Middle frontal gyrus (tissue), 1 donor: ENCODE measurements at regions not wholly inside any gene's neighbourhood (a gene's known extent, or its start where the extent isn't known, plus 50 kb on each side); places are given as distances from the start of the nearest gene placed in this dataset.
"Not testable (repeated sequence)": the region's sequence is repeated elsewhere in the genome, so short reads cannot be mapped to it uniquely, and the experiment has no call there.

ENCODE experiments used
- DNase-seq: peaks from one replicate; pipeline ENCODE4 v3.0.0-alpha.2; 2015; ENCODE audit warnings: low spot score; ENCODE audit errors: extremely low spot score

DNA sequence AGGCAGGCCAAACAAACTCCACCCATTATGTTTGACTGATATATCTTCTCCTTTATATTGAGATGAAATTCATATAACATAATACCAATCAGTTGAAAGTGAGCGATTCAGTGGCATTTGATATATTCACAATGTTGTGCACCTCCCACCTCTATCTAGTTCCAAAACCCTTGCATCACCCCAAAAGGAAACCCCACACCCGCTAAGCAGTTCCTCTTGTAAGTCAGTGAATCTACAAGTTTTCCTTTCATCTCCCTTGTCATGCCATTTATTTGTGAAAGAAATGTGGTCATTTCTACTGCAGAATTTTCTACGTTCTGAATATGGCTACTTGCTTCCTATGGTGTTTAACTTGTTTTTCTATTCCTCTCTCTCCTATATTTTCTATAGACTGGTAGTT, 99.4 kb upstream of the PTPN3 start:
- DNase-seq, result no peak

DNA sequence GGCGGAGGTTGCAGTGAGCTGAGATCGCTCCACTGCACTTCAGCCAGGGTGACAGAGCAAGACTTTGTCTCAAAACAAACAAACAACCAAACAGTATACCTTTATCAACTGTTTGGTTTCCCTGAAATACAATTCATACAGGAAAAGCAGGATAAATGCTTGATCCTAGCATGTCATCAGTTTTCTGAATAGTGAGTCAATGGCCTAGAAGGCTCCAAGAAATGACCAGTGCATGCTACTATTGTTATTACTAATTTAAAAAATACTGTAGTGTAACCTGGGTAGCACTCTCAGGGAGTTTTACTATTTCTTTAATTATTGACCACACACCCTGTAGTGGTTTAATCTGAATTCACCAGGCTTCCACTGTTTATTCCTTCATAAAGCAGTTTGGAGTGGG, 101.0 kb upstream of the PTPN3 start:
- DNase-seq, result no peak

DNA sequence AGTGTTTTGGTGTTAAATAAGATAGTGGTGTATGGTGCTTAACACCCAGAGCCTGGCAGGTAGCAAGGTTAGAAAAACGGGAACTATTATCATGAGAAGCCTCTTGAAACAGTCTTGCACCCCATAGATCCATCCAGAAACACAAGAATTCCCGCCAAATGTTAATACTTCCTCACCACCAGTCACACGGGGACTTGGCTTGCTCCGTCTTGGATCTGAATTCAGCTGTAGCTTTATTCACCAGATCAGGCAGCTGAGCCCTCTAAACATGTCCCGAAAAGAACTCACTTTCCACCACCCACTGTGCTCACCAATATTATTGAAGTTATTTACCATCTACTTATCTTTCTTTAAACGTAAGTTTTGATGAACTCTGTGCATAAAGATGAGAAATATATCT, 101.6 kb upstream of the PTPN3 start:
- no peak for DNase-seq

DNA sequence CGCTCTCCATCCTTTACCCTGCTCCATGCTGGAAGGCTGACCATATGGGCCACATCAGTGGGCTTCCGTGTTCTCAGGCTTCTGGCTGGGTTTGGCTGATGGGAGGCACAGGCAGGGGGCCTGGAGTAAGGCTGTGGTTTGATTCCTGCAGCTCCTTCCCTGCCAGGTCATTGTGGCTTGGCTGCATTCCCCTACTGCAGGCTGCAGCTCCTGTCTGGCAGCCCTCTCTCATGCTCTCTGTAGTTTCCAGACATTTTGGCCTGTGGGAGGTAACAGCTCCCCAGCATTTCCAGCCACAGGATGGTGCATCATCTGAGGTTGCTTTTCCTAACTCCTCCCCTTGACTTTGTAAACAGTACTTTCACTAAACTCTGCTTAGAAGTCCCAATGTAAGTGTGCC, 102.0 kb upstream of the PTPN3 start:
- DNase-seq, result no peak

DNA sequence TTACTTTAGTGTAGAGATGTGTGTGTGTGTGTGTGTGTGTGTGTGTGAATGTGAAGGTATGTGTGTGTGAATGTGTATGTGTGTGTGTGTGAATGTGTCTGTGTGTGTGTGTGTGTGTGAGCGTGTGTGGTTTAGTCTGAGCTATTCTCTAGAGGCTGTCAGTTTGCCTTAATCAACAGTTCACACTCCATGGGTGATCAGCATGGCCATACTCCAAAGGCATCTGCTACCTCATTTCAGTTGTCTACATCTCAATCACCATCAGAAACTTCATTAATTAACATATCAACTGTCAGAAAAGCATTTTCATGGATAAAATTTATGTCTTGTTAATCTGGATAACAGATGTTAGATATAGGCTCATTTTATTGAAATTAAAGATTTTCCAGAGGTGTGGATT, 103.1 kb upstream of the PTPN3 start:
- DNase-seq, result no peak

DNA sequence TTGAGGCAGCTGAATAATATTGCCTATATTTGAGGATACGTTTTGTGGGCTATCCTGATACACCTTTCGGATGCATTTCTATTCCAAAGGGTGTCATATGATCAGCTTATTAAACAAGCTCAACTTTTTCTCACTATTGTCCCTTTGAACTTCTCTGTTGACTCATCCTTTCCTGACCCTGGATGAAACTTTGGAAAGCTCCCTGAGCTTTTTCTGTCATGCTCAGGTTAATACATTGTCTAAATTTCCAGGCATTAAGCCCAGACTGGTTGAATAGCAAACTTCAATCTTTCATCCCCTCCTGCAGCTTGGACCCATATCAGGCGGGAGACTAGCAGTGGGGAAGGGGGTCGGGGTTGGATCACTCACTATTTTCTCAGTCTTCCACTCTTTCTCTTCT, 104.9 kb upstream of the PTPN3 start:
- no peak for DNase-seq

DNA sequence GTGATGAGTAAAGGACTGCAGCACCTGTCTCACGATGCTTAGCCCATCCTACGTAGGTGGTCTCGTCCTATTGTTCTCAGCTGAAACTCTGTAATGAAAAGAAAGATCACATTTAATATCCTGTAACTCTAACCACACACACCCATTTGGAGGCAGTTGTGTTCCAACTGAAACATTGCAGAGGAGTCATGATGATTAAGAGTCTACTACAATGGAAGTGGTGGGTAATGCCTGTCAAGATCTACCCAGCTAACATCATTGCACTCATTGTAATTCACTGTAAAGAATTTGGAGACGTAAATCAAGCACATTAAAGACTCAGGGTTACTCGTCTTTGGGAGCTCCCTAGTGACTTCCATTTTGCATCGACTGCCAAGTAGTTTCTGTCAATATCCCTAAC, 106.0 kb upstream of the PTPN3 start:
- no peak for DNase-seq

DNA sequence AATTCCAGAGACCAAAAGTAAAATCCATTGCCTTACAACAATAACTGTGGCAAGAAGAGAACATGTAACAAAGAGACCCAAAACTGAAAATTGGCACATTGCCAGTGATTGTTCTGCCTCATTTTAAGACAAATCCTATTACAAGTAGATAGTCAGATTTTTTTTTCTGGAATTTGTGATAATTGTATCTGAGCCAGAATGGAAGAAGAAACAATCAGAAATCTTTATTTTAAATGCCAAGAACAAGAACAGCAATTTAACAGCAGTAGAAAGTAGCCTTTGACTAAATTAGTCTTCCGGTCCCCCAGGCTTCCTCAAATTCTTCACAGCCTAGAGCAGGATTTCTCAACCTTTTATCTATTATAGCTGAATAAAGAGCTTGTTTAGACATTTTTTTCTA, 106.7 kb upstream of the PTPN3 start:
- no peak for DNase-seq

DNA sequence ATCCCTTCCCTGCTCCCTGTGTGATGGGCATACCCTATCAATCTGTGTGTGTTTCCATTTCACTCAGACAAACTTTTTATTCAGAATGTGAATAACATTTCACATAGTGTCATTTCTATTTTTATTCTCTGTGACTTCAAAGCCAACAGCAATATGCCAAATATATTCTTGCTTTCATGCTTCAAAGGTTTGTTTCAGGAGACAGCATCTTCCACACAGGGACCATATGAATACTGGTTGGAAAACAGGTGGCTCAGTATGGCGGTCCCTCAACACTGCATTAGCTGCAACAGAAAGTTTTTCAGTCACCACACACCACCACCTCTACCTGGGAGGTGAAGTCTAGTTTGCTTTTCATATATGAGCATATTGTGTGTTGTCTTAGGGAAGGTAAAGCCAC, 111.0 kb upstream of the PTPN3 start:
- DNase-seq, result no peak

DNA sequence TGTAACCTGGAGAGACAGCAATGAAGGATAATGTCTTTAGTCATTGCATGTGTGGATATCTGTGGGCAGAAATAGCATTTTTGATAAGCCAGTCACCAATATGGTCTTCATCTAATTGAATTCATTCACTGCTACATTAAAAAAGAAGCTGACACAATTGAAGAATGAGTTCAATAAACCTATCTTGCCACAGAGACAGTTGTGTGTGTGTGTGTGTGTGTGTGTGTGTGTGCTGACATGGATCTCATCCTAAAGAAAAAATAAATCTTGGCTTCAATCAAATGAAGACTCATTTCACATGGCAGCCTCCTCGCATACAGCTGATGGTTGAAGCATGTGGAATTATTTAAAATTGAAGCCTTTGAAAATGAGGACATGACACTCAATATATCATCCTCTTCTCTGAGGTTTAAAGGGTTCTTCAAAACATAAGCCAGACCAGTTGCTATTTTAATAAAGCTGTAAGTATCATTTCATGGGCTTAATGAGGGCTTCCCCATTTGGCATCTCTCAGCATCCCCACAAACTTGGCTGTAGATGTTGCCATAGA, 118.5 kb upstream of the PTPN3 start:
- no peak for DNase-seq

DNA sequence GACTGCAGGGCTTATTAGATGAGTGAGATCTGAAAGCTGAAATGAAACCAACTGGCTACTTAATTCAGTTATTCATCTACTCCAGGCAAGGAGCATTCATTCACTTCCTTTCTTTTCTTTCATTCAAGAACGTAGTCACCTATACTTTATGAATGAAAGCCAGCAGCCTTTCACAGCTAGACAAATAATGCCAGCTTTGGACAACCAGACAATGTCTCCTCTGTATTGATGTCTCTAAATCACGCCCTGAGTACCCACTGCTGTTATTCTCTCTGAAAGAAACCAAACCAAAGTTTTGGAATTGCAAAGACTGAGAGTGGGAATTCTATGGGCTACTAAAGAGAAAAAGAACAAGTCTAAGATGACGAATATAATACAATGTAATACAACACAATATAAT, 121.2 kb upstream of the PTPN3 start:
- DNase-seq, result no peak

DNA sequence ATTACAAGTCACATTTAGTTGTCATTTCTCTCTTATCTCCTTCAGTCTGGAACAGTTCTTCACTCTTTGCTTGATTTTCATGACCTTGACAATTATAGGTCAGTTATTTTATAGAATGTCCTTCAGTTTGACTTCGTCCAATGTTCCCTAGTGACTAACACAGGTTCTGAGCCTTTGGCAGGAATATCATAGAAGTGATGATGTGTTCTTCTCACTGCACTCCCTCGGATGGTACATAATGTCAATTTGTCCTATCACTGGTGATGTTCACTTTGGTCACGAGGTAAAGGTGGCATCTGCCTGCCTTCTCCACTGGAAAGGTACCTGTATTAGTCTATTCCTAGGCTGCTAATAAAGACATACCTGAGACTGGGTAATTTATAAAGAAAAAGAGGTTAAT, 126.0 kb upstream of the PTPN3 start:
- no peak for DNase-seq

DNA sequence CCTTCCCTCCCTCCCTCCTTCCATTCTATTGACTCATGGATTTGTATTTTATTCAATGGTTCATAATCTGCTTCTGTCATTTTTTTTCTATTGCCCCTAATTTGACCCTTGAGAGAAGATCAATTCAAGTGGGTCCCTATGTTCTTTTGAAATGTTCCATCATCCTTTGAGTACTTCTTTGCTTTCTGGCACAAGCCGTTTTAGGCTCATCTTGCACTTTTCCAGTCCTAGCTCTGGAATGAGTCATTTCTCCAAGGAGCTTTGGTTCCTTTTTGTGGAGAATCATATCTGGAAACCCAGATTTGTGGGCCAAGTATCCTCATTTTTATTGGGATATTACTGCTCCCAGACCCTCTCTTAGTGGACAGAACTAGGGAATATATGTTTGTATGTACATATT, 126.8 kb upstream of the PTPN3 start:
- DNase-seq, result no peak

DNA sequence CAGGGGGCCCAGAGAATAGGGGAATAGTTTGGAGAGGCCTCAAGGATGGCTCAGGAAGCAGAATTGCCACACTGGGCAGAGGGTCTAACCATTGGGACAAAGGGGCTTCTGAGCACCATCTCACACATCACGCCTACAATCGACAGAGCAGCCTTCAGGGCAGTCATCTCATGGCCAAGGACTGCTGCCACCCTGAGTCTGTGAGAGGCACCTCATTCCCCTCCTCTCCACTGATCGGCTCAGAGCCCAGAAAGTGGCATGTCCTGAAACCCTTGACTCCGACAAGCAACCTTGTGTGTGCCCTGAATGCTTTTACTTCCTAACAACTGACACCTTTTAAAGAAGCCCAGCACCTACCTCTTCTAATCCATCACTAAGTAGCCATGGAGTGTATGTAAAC, 128.9 kb upstream of the PTPN3 start:
- DNase-seq, result no peak

DNA sequence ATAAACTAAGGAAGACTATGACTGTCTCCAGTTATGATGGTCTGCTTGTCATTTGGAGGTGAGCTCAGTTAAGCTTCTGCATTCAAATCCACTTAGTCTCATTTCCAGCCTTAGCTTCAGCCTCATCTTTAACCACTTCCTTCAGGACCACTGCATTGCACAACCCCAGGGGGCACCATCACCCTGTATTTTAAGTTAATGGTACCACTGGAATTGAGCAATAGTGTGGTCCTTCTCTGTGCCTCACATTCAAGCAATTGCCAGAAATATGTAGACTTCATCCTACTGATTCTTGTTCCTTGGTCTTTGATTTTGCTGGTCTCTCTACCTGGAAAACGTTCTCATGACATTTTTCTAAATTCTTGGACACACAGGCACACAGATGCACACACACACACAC, 131.5 kb upstream of the PTPN3 start:
- DNase-seq, result no peak

DNA sequence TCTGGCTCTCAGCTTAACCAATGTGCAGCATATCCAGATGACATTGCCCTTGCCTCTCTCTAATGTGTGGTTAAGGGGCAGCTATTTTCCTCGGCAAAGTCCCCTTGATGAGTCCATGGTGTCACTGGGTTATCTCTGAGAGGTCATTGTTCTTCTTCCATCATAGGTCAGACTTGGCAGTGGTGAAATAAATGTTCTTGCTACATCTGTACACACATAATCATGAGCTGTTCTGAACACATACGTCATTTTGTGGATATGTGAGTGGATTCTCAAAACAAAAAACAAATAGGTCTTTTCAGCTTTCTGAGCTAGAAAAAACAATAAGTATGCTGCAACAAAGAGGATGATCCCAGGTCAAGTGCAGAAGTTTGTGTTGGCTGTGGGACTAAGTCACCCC, 134.7 kb upstream of the PTPN3 start:
- peak; percentile 44 for DNase-seq

DNA sequence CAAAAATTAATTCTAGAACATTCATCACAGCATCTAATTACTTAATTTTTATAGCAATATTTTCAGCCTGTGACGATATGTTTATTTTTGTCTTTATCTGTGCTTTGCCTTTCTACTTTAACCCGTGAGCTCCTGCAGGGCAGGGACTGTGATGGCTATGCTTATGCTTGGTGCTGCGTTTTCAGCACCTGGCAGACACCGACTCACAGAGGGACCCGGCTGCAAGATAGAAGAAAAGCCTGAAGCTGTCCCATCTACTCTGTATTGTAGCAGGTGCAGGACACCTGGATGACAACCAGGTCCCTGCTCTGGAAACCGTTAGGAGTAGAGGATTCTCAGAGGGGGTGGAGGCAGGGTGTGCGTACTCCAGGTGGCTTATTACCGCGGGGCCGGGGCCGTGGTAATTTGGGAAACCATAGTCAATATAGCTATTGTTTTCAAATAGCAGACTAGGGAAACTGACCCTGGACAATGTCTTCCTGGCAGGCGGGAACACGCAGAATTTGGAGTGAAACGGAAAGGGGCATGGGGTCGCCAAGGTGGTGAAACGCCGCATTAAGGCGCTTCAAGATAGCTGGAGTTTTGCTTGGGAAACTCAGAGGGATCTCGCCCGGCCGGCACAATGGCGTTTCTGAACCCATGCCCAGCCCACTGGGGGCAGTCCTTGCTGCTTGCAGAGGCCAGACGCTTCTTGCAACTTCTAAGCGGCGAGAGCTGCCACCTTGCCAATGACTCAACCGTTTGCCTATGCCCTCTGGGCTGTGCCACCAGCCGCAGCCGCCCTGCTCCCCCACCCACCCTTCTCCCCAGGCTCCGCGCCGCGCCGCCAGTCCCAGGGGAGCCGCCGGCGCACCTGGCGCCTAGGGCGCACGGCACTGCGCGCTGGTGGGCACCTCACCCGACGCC, 140.1 kb upstream of the PALM2AKAP2 start:
- no peak for DNase-seq

DNA sequence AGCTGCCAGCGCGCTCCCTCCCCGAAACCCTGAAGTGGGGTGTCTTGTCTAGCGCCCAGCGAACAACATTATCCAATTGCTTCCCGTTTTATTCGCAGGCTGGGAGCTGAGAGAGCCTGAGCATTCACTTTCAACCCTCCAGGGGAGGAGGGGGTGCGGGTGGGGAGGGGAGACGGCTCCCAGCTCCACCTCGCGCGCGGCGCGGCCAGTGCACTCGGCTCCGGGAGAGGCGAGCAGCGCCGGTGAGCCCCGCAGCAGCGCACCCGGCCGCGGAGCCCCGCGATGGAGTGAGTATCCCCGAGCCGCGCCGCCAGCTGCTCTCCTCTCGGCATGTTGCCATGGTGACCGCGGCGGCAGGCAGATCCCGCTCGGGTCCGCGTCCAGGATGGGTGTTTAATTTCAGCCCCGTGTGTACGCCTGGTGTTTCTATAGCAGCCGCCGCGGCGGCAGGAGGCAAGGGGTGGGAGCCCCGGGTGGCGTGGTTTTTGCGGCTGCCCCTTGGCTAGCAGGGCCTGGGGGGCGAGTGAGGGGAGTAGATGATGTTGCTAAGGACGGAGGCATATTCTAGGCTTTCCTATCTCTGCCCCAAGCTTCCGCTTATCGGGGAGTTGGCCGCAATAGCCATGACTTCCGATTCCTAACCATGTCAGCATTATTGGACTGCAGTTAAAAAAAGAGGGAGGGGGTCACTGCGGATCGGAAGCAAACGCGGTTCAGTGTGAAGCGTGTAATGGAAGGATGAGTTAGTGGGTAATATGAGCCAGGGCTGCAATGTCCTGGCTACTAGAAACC, 139.2 kb upstream of the PALM2AKAP2 start:
- peak; percentile 31 for DNase-seq

DNA sequence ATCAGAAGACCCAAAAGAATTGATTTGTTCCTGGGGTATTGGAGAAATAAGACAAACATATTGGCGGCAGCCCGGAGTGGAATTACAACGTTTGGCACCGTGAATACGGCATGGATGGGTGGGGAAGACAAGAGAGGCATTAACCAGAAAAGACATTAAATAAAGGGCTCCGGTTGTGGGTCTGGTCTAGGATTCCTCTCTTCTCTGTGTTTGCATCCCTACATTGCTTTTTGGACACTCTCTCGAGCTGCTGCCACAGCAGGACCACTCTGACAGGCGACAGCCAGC, 138.7 kb upstream of the PALM2AKAP2 start:
- DNase-seq, result no peak

DNA sequence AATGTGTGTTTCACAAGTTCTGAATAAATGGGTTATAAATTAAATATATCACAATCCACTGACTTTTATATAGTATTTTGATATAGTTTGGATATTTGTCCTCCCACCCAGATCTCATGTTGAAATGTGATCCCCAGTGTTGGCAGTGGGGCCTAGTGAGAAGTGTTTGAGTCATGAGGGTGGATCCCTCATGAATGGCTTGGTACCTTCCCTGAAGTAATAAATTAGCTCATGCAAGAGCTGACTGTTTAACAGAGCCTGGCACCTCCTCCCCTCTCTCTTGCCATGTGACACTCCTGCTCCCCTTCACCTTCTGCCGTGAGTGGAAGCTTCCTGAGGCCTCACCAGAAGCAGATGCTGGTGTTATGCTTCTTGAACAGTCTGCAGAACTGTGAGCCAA, 127.9 kb upstream of the PALM2AKAP2 start:
- DNase-seq, result no peak

DNA sequence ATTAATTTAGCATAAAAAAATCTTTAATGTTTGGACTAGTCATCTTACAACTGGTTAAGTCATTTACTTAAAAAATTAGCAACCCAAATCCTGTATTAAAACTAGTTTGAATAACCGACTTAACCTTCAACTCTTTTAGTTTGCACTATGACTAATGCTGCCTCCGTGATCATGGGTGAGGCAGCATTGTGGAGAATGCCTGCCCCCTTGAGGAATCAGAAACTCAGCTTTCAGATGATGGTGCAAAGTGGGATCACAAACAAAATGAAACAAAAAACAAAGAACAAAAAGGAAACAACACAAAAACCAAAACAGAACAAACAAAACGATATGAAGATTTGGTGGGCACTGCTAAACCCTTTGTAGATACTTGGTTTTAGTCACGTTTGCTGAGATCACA, 127.0 kb upstream of the PALM2AKAP2 start:
- DNase-seq, result no peak

DNA sequence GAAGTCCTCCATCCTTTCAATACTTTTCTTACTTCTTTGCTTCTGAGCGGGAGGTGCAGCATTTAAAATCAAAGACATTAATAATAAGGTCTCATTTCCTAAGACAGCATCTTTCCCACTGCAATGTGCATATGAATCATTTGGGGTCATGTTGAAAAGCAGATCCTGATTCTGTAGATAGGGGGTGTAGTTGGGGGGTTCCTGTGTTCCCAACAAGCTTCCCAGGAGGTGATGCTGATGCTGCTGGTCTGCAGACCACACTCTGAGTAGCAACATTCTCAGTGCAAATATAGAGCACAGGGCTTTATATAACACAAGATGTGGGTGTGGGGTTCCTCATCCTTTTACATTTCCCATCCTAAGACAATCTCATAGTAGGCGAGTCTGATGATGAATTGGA, 126.5 kb upstream of the PALM2AKAP2 start:
- no peak for DNase-seq

DNA sequence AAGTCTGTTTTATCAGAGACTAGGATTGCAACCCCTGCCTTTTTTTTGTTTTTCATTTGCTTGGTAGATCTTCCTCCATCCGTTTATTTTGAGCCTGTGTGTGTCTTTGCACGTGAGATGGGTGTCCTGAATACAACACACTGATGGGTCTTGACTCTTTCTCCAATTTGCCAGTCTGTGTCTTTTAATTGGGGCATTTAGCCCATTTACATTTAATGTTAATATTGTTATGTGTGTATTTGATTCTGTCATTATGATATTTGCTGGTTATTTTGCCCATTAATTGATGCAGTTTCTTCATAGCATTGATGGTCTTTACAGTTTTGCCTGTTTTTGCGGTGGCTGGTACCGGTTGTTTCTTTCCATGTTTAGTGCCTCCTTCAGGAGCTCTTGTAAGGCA, 116.0 kb upstream of the PALM2AKAP2 start:
- not testable (repeated sequence) for DNase-seq
